ENCODE measurements at regions not wholly inside any gene's neighbourhood (a gene's known extent, or its start where the extent isn't known, plus 50 kb on each side); places are given as distances from the start of the nearest gene placed in this dataset.

DNA sequence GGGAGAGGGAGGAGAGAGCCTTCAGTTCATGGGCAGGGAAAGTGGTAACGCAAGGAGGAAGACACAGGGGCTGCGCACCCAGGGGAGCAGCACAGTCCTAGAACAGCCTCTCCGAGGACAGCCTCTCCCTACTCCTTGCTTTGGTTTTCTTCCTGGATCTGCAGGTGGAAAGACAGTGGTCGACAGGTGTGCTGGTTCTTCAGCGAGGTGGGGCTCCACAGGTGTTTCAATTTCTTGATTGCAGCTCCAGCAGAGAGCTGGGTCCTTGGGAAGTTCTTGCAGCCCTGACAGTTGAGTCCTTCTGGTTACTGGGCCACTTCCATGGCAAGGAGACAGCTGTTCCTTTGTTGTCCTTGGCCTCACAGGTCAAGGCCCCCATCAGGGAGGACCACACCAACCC lies 220.7 kb upstream of the NR2F2 start:
- DNase-seq (ENCODE audit: low read depth in 1 of 2, low spot score in 2 of 2) (no peak), FAIRE-seq (no peak)
- no peak overlapping the region for H4K91ac ChIP-seq (replicated peaks; ENCODE audit: insufficient read length, low read length)
- H3K4me1 ChIP-seq (replicated peaks in 1 of 4; ENCODE audit: control insufficient read depth in 3 of 4, insufficient read depth in 4 of 4, low read length in 3 of 4): no peaks in the 10 kb centered on the region
- H3K4me2 ChIP-seq (ENCODE audit: insufficient read depth in 1 of 2, low read depth in 2 of 2, low read length in 2 of 2): no peak overlapping the region
- CTCF ChIA-PET (ENCODE audit: partially characterized antibody): no interaction called here
- H4K20me1 ChIP-seq (replicated peaks in 1 of 2; ENCODE audit: control insufficient read depth in 1 of 2, insufficient read depth in 2 of 2, low read length in 2 of 2): no peaks in the 10 kb centered on the region
- H2BK120ac ChIP-seq (replicated peaks; ENCODE audit: low read depth, low read length): no peak overlapping the region
- no peak overlapping the region for H3K18ac ChIP-seq (ENCODE audit: extremely low read depth, low read length)
- H3K9ac ChIP-seq (replicated peaks in 1 of 4; ENCODE audit: extremely low read depth in 1 of 4, low read depth in 3 of 4, low read length in 3 of 4): no peak overlapping the region
- H3K79me1 ChIP-seq (ENCODE audit: low read depth, low read length): no peaks in the 10 kb centered on the region
- H3K56ac ChIP-seq (replicated peaks; ENCODE audit: insufficient read length, low read depth, low read length): no peak overlapping the region
- no peak overlapping the region for H2BK15ac ChIP-seq (ENCODE audit: low read length)
- no peak overlapping the region for H2BK12ac ChIP-seq (ENCODE audit: low read depth, low read length)
- H2AFZ ChIP-seq (ENCODE audit: low read length): no peak overlapping the region
- no peak overlapping the region for H3K23ac ChIP-seq (ENCODE audit: insufficient read length)
- no peak overlapping the region for H2BK20ac ChIP-seq (ENCODE audit: low read length)
- H3K79me2 ChIP-seq (ENCODE audit: control insufficient read depth in 1 of 2, insufficient read depth in 2 of 2, low read length in 2 of 2): no peaks in the 10 kb centered on the region
- no peaks in the 10 kb centered on the region for H3K9me3 ChIP-seq (ENCODE audit: insufficient read depth in 2 of 2, low read depth in 1 of 2, low read length in 1 of 2)
- no peaks in the 10 kb centered on the region for H3K36me3 ChIP-seq (ENCODE audit: control insufficient read depth in 2 of 4, insufficient read depth in 4 of 4, low read length in 3 of 4)
- H3K27ac ChIP-seq (ENCODE audit: low read depth, low read length): no peak overlapping the region
- no peak overlapping the region for H4K8ac ChIP-seq (ENCODE audit: extremely low read depth, insufficient read depth, low read length)
- H2BK5ac ChIP-seq (ENCODE audit: low read depth, low read length): no peak overlapping the region
- H3K4me3 ChIP-seq (ENCODE audit: extremely low read depth in 1 of 4, insufficient read depth in 2 of 4, low read depth in 3 of 4, low read length in 4 of 4): no peak overlapping the region
- 80% methylated on average over 5 of the region's 5 CpGs; no CpG with 5 or more reads in 1 of the 2 experiments for WGBS, 2 experiments (ENCODE audit: extremely low coverage in 1 of 2, insufficient coverage in 1 of 2, insufficient read length in 1 of 2, insufficient replicate concordance in 2 of 2, low coverage in 1 of 2, low lambda C conversion rate in 2 of 2, missing lambda C conversion rate in 1 of 2)
- H2AK5ac ChIP-seq (ENCODE audit: low read depth, low read length): no peak overlapping the region
- no peak for TF ChIP-seq EGR1 (IDR thresholded peaks at IDR 0.05; ENCODE audit: borderline replicate concordance, low read depth, low read length)
- no peak for TF ChIP-seq CBX8 (IDR thresholded peaks at IDR 0.05; ENCODE audit: borderline replicate concordance, low read depth, low read length)
- no peak for TF ChIP-seq RXRA (IDR thresholded peaks at IDR 0.05; ENCODE audit: insufficient read depth, low read depth, low read length)
- no peak for TF ChIP-seq KDM5A (IDR thresholded peaks at IDR 0.05; ENCODE audit: low read length)
- no peak for TF ChIP-seq ZNF274 (IDR thresholded peaks at IDR 0.05; ENCODE audit: borderline replicate concordance, extremely low read depth, low read length)
- TF ChIP-seq USF2 (IDR thresholded peaks at IDR 0.05; ENCODE audit: low read length): no peak
- TF ChIP-seq JUND (IDR thresholded peaks at IDR 0.05; ENCODE audit: low read length): no peak
- no peaks in the 10 kb centered on the region for H3K23me2 ChIP-seq (ENCODE audit: low read depth, low read length)
- POLR2A ChIA-PET (ENCODE audit: partially characterized antibody): no interaction called here
- no peak overlapping the region for H3K4ac ChIP-seq (replicated peaks; ENCODE audit: insufficient read length, low read depth, low read length)
- no peaks in the 10 kb centered on the region for H3K27me3 ChIP-seq (replicated peaks in 1 of 4; ENCODE audit: control insufficient read depth in 3 of 4, extremely low read depth in 1 of 4, insufficient read depth in 3 of 4, low read length in 3 of 4)
- H4K5ac ChIP-seq (ENCODE audit: insufficient read length, low read depth, low read length): no peak overlapping the region
- H3K14ac ChIP-seq (ENCODE audit: insufficient read length): no peak overlapping the region

Measured in H1 (cell line).